ENCODE measurements at regions not wholly inside any gene's neighbourhood (a gene's known extent, or its start where the extent isn't known, plus 50 kb on each side); places are given as distances from the start of the nearest gene placed in this dataset.

DNA sequence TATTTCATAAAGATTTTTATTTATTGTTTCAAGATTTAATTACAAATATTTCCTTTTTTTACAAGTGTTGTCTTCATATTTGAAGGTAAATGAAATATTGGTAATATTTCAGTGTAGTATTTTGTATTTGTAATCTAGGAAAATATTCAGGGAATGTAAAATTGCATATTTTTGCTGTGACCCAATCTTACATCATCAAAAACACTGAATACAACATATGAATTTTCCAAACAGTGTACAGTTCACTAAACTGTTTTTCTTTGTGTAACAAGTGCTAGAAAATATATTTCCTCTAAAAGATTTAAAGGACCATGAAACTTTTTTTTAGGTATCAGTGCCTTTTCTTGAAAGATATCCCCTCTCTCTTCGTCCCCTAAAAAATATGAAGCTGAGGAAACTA is 251.9 kb upstream of the KCND2 start:
- ATAC-seq = no peak
- no peak for DNase-seq (ENCODE audit: low read depth in 1 of 2, low spot score in 1 of 2)
- 0% methylated on average over 1 of the region's 1 CpG for WGBS (ENCODE audit: missing lambda C conversion rate)

DNA sequence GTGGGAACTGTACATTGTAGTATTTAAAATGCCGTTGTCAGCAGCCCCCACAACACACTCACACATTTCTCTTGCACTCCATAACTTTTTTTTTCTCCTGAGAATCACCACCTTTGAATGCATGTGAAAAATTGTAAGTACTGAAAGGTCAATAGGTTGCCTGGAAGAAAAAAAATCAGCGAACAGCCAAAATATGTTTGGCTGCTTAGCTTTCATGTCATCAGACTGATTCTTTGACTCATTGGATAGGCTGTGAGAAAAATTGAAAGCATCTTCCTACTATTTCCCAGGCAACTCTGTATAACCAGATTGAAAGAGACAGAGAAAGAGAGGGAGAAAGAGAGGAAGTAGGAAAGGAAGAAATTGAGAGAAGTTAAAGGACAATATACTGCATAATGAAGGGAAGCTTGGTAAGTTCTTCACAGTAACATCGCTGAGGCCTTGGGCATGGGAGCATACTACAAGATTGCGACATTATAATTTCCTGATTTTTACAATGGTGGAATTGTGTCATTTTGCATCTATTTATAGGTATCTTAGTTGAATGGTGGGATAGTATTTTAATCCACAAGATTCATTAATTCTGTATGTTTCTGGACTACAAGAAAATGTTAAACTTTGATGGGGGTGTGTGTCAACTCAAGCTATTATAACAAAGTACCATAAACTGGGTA is 249.3 kb upstream of the KCND2 start:
- Histone ChIP-seq H3K4me1 (no peaks in the 10 kb centered on the region), H3K27ac (no peak overlapping the region), H3K4me2 (no peak overlapping the region), H3K4me3 (no peak overlapping the region), H3K9me3 (no peaks in the 10 kb centered on the region)
- POLR2A ChIA-PET = no interaction called here
- CTCF ChIA-PET = no interaction called here
- FAIRE-seq (no peak), DNase-seq (ENCODE audit: low read depth in 1 of 2, low spot score in 1 of 2) (no peak), ATAC-seq (no peak)
- no peak for TF ChIP-seq JUNB (IDR thresholded peaks at IDR 0.05)
- TF ChIP-seq, protein P1, sequence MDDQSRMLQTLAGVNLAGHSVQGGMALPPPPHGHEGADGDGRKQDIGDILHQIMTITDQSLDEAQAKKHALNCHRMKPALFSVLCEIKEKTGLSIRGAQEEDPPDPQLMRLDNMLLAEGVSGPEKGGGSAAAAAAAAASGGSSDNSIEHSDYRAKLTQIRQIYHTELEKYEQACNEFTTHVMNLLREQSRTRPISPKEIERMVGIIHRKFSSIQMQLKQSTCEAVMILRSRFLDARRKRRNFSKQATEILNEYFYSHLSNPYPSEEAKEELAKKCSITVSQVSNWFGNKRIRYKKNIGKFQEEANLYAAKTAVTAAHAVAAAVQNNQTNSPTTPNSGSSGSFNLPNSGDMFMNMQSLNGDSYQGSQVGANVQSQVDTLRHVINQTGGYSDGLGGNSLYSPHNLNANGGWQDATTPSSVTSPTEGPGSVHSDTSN (IDR thresholded peaks at IDR 0.05) = no peak
- TF ChIP-seq NR3C1 (IDR thresholded peaks at IDR 0.05) = no peak
- no peak for TF ChIP-seq EP300 (IDR thresholded peaks at IDR 0.05)
- TF ChIP-seq, protein P2, sequence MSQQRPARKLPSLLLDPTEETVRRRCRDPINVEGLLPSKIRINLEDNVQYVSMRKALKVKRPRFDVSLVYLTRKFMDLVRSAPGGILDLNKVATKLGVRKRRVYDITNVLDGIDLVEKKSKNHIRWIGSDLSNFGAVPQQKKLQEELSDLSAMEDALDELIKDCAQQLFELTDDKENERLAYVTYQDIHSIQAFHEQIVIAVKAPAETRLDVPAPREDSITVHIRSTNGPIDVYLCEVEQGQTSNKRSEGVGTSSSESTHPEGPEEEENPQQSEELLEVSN (IDR thresholded peaks at IDR 0.05; ENCODE audit: borderline replicate concordance, low read depth) = no peak
- TF ChIP-seq RFX5 (IDR thresholded peaks at IDR 0.05) = no peak
- no peak for TF ChIP-seq CHD2 (IDR thresholded peaks at IDR 0.05; ENCODE audit: low read length, partially characterized antibody)
- TF ChIP-seq FOSL2 (IDR thresholded peaks at IDR 0.05) = no peak
- no peak for TF ChIP-seq FOSL2 (CRISPR knock-in tag; IDR thresholded peaks at IDR 0.05)
- TF ChIP-seq KDM1A (IDR thresholded peaks at IDR 0.05; ENCODE audit: low read depth) = no peak
- TF ChIP-seq HDAC2 (IDR thresholded peaks at IDR 0.05) = no peak
- no peak for TF ChIP-seq MYC (IDR thresholded peaks at IDR 0.05; ENCODE audit: borderline replicate concordance, low read length)
- no peak for TF ChIP-seq CBX2 (IDR thresholded peaks at IDR 0.05; ENCODE audit: borderline replicate concordance, low read depth)
- TF ChIP-seq RAD21 (conservative IDR thresholded peaks at IDR 0.05 in 1 of 2, IDR thresholded peaks at IDR 0.05 in 1 of 2) = no peak
- TF ChIP-seq ZNF302 (CRISPR knock-in tag; IDR thresholded peaks at IDR 0.05) = no peak
- 22% methylated on average over 4 of the region's 4 CpGs for WGBS (ENCODE audit: missing lambda C conversion rate)

More for the DNA sequence above, 251.9 kb upstream of the KCND2 start:
- H3K9me3 ChIP-seq = no peaks in the 10 kb centered on the region
- H3K27ac ChIP-seq = no peak overlapping the region
- no peak overlapping the region for H3K4me2 ChIP-seq
- no peak for TF ChIP-seq NPAS2 (CRISPR knock-in tag; IDR thresholded peaks at IDR 0.05; ENCODE audit: borderline replicate concordance)
- ChIA-PET POLR2A (no interaction called here), CTCF (no interaction called here)
- H3K4me1 ChIP-seq = no peaks in the 10 kb centered on the region
- H3K4me3 ChIP-seq = no peak overlapping the region
- no peak for FAIRE-seq

DNA sequence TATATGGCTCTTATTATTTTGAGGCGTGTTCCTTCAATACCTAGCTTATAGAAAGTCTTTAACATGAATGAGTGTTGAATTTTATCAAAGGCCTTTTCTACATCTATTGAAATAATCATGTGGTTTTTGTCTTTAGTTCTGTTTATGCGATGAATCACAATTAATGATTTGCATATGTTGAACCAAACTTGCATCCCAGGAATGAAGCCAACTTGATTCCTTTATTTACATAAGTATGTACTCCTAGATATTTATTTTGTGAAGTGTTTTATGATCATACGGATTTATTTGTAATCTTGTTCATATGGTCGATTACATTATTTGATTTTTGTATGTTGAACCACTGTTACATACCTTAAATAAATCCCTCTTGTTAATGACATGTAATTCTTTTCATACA is 244.3 kb upstream of the KCND2 start:
- TF ChIP-seq CHD4 (IDR thresholded peaks at IDR 0.05; ENCODE audit: borderline replicate concordance) (no peak), CHD2 (IDR thresholded peaks at IDR 0.05; ENCODE audit: low read length, partially characterized antibody) (no peak), SMC3 (IDR thresholded peaks at IDR 0.05) (no peak), RNF2 (IDR thresholded peaks at IDR 0.05; ENCODE audit: borderline replicate concordance, low read depth) (no peak), NFE2L2 (conservative IDR thresholded peaks at IDR 0.05; ENCODE audit: low read length) (no peak), BHLHE40 (IDR thresholded peaks at IDR 0.05; ENCODE audit: low read depth, low read length) (no peak), MAFK (IDR thresholded peaks at IDR 0.05; ENCODE audit: partially characterized antibody) (no peak)
- TF ChIP-seq, protein P3, sequence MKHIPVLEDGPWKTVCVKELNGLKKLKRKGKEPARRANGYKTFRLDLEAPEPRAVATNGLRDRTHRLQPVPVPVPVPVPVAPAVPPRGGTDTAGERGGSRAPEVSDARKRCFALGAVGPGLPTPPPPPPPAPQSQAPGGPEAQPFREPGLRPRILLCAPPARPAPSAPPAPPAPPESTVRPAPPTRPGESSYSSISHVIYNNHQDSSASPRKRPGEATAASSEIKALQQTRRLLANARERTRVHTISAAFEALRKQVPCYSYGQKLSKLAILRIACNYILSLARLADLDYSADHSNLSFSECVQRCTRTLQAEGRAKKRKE (CRISPR knock-in tag; IDR thresholded peaks at IDR 0.05; ENCODE audit: low read depth) = no peak
- no peak overlapping the region for H3K27ac ChIP-seq
- no peaks in the 10 kb centered on the region for H3K9me3 ChIP-seq
- H3K4me2 ChIP-seq = no peak overlapping the region
- no peak for ATAC-seq
- POLR2A ChIA-PET = no interaction called here
- no peak overlapping the region for H3K4me3 ChIP-seq
- DNase-seq (ENCODE audit: low read depth in 1 of 2, low spot score in 1 of 2) = no peak
- FAIRE-seq = no peak
- CTCF ChIA-PET = no interaction called here
- WGBS (ENCODE audit: missing lambda C conversion rate) = 13% methylated on average over 4 of the region's 4 CpGs
- no peaks in the 10 kb centered on the region for H3K4me1 ChIP-seq
